ENCODE measurements at regions not wholly inside any gene's neighbourhood (a gene's known extent, or its start where the extent isn't known, plus 50 kb on each side); places are given as distances from the start of the nearest gene placed in this dataset.

DNA sequence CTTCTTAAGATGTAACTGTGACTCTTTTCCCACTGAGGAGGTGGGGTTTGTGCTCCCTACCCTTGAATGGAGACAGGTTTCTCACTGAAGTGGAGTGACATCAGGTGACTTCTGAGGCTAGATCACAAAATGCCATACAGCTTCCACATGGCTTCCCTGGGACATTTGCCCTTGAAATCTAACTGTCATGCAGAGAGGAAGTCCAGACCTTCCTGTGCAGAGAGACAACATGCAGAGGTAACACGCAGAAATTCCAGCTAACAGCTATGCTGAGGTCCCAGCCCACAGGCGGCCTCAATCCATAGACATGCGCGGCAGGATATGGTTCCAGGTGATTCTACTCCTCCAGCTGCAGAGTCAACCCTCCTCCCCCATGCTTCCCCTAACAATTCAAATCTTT, 119.0 kb downstream of the TRIB2 start:
- TF ChIP-seq, protein P1, sequence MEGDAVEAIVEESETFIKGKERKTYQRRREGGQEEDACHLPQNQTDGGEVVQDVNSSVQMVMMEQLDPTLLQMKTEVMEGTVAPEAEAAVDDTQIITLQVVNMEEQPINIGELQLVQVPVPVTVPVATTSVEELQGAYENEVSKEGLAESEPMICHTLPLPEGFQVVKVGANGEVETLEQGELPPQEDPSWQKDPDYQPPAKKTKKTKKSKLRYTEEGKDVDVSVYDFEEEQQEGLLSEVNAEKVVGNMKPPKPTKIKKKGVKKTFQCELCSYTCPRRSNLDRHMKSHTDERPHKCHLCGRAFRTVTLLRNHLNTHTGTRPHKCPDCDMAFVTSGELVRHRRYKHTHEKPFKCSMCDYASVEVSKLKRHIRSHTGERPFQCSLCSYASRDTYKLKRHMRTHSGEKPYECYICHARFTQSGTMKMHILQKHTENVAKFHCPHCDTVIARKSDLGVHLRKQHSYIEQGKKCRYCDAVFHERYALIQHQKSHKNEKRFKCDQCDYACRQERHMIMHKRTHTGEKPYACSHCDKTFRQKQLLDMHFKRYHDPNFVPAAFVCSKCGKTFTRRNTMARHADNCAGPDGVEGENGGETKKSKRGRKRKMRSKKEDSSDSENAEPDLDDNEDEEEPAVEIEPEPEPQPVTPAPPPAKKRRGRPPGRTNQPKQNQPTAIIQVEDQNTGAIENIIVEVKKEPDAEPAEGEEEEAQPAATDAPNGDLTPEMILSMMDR (IDR thresholded peaks at IDR 0.05 in 4 of 5, conservative IDR thresholded peaks at IDR 0.05 in 1 of 5) = no peak
- TF ChIP-seq POLR2A (IDR thresholded peaks at IDR 0.05) = no peak

All from gastrocnemius medialis (tissue), 4 donors.